Heart left ventricle (tissue), 13 donors: ENCODE measurements at regions not wholly inside any gene's neighbourhood (a gene's known extent, or its start where the extent isn't known, plus 50 kb on each side); places are given as distances from the start of the nearest gene placed in this dataset.

Source experiments
- POLR2A ChIP-seq, 2 donors: fragments of 450-650 bp; IDR thresholded peaks; one replicate each; pipeline ENCODE4 v1.6.1; 2017; ENCODE audit warnings: antibody characterized with exemption in 2 of 2, mild to moderate bottlenecking in 2 of 2, moderate library complexity in 2 of 2
- TF ChIP-seq, protein P1 (sequence below), 12 donors: fragments of 200-600 bp; sonication (generic) in 4 of 12; IDR thresholded peaks; one replicate each; pipeline versions ENCODE4 v1.5.0 to v1.8.0; 2018 to 2022; ENCODE audit warnings: antibody characterized with exemption in 12 of 12, mild to moderate bottlenecking in 5 of 12
- donor health status: ischemic (EF 13 %, LVEDD 7.1; RV severe dilation, severe dysfunction).
- donor health status: DM: no; HTN: yes; CAD: no.
- donor health status: DM: no; HTN: no; CAD: no.
- donor health status: ischemic (EF 25% LVEDD 6.9; RV normal size, moderate dysfunction).
- donor health status: ischemic (EF 25% LVEDD 5.7; RV mildly dilated, moderate dysfunction).
- donor health status: ischemic (EF 35%, LVEDD 5.7; RV mildly dilated, moderate dysfunction).
- donor health status: nonischemic (EF 11% LVEDD 7.7; RV severe dilation, severe dysfunction).
- donor health status: DM: yes; HTN: yes; CAD: no.
- donor health status: PGD.
- donor health status: ischemic (EF 29% LVEDD 5.4; RV normal size, mild dysfunction).
- donor health status: nonischemic (EF 23%, LVEDD 6.1; RV moderate dilation, normal function).

DNA sequence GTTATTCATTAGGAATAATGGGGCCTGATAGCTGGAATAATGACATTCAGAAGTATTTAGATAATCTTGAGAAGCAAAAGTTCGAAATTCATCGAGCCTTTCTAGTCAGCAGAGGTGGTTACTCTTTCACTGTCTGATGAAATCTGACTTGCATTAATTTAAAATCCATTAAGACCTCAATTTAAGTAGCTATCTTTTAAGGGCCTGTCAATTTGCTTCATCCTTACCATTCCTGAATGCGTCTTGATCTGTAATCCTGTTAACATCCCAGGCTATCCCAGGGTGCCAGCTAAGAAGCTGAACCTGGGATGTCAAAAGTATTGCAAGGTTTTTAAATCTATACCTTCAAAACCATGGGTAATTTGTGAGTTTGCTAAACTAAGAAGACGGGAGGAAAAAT, 1491.0 kb upstream of the MIR17HG start:
- TF ChIP-seq, protein P1, sequence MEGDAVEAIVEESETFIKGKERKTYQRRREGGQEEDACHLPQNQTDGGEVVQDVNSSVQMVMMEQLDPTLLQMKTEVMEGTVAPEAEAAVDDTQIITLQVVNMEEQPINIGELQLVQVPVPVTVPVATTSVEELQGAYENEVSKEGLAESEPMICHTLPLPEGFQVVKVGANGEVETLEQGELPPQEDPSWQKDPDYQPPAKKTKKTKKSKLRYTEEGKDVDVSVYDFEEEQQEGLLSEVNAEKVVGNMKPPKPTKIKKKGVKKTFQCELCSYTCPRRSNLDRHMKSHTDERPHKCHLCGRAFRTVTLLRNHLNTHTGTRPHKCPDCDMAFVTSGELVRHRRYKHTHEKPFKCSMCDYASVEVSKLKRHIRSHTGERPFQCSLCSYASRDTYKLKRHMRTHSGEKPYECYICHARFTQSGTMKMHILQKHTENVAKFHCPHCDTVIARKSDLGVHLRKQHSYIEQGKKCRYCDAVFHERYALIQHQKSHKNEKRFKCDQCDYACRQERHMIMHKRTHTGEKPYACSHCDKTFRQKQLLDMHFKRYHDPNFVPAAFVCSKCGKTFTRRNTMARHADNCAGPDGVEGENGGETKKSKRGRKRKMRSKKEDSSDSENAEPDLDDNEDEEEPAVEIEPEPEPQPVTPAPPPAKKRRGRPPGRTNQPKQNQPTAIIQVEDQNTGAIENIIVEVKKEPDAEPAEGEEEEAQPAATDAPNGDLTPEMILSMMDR (IDR thresholded peaks at IDR 0.05): no peak
- TF ChIP-seq POLR2A (IDR thresholded peaks at IDR 0.05): no peak
